ENCODE measurements at regions not wholly inside any gene's neighbourhood (a gene's known extent, or its start where the extent isn't known, plus 50 kb on each side); places are given as distances from the start of the nearest gene placed in this dataset.

DNA sequence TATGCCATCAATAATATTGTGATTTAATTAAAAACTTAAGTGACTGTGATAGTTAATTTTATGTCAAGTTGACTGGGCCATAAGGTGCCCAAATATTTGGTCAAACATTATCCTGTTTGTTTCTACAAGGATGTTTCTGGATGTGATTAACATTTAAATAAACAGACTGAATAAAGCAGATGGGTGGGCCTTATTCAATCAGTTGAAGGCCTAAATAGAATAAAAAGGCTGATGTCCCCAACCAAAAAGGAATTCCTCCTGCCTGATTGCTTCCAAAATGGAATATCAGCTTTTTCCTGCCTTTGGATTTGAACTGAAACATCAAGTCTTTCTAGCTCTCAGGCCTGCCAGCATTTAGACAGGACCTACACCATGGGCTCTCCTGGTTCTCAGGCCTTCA, 961.7 kb downstream of the NTRK3 start:
- Histone ChIP-seq H3K4me3 (no peak overlapping the region), H3K9me3 (peaks cover 32% of the 10 kb centered on the region), H3K4me1 (ENCODE audit: low read depth) (no peaks in the 10 kb centered on the region), H3K36me3 (ENCODE audit: low read depth) (no peaks in the 10 kb centered on the region)
- intact Hi-C loops (cut with DNase I, micrococcal nuclease): no loop called here
- no peak for DNase-seq
- TF ChIP-seq, protein P1, sequence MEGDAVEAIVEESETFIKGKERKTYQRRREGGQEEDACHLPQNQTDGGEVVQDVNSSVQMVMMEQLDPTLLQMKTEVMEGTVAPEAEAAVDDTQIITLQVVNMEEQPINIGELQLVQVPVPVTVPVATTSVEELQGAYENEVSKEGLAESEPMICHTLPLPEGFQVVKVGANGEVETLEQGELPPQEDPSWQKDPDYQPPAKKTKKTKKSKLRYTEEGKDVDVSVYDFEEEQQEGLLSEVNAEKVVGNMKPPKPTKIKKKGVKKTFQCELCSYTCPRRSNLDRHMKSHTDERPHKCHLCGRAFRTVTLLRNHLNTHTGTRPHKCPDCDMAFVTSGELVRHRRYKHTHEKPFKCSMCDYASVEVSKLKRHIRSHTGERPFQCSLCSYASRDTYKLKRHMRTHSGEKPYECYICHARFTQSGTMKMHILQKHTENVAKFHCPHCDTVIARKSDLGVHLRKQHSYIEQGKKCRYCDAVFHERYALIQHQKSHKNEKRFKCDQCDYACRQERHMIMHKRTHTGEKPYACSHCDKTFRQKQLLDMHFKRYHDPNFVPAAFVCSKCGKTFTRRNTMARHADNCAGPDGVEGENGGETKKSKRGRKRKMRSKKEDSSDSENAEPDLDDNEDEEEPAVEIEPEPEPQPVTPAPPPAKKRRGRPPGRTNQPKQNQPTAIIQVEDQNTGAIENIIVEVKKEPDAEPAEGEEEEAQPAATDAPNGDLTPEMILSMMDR (IDR thresholded peaks at IDR 0.05): no peak
- no peak for ATAC-seq

DNA sequence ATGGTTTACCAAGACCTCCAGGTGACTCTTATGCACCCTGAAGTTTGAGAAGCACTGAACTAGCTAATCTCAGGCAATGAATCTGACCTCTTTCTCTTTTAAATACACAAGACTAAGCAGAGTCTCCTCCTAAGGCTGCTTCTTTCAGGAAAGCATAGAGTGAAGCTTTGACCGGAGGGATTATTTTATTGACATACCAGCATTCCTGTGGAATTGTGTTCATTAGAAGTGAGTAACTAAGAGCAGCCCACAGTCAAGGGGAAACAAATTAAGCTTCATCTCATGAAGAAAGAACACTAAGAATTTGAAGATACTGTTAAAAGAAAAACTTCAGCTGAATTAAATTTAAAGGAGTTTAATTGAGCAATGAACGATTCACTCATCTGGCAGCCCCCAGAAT, 963.5 kb downstream of the NTRK3 start:
- no peaks in the 10 kb centered on the region for H3K4me1 ChIP-seq (ENCODE audit: low read depth)
- TF ChIP-seq, protein P1 (IDR thresholded peaks at IDR 0.05): no peak
- H3K9me3 ChIP-seq: peaks cover 26% of the 10 kb centered on the region
- H3K4me3 ChIP-seq: no peak overlapping the region
- ATAC-seq: no peak
- no peak for DNase-seq
- intact Hi-C loops (cut with DNase I, micrococcal nuclease): no loop called here
- H3K36me3 ChIP-seq (ENCODE audit: low read depth): no peaks in the 10 kb centered on the region

DNA sequence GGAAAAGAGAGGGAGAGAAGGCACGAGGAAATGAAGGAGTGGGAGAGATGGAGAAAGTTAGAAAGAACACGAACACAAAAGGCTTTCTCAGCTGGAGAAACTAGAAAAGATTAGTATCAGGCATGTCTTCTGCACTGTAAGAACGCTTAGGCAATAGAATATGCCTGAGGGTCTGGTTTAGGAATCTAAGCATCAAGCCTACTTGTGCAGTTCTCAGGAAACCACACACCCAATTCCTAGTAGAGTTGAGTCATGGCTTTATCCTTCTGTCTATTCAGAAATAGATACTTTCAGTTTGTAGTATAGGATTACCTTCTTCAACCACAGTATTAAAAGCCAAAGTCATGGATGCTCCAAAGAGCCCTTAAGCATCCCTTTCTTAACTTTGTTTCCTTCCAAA, 969.4 kb downstream of the NTRK3 start:
- no peak for ATAC-seq
- Histone ChIP-seq H3K4me3 (no peak overlapping the region), H3K4me1 (ENCODE audit: low read depth) (no peaks in the 10 kb centered on the region), H3K9me3 (peaks cover 36% of the 10 kb centered on the region), H3K36me3 (ENCODE audit: low read depth) (no peaks in the 10 kb centered on the region)
- TF ChIP-seq, protein P1 (IDR thresholded peaks at IDR 0.05): no peak
- DNase-seq: no peak
- intact Hi-C loops (cut with DNase I, micrococcal nuclease): no loop called here

DNA sequence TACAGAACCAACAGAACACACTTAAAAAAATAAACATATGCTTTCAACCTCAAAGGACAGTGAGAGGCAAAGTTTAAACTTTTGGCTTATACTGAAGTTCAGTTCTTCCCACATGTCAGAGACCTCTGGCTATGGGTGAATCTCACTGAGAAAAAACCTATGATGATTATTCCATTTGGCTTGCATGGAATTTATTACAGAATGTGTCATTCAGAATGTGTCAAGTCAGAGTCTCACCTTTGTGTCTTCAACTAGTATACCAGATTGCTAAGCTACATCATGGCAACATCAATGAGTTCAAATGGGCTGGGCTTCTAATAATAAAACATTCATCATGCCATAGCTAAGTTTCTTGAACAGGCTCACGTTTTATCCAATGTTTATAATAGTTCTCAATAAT, 987.0 kb downstream of the NTRK3 start:
- no peaks in the 10 kb centered on the region for H3K36me3 ChIP-seq (ENCODE audit: low read depth)
- intact Hi-C loops (cut with DNase I, micrococcal nuclease): no loop called here
- H3K4me1 ChIP-seq (ENCODE audit: low read depth): no peaks in the 10 kb centered on the region
- ATAC-seq: no peak
- TF ChIP-seq, protein P1 (IDR thresholded peaks at IDR 0.05): no peak
- H3K4me3 ChIP-seq: no peak overlapping the region
- DNase-seq: no peak
- peaks cover 35% of the 10 kb centered on the region for H3K9me3 ChIP-seq

DNA sequence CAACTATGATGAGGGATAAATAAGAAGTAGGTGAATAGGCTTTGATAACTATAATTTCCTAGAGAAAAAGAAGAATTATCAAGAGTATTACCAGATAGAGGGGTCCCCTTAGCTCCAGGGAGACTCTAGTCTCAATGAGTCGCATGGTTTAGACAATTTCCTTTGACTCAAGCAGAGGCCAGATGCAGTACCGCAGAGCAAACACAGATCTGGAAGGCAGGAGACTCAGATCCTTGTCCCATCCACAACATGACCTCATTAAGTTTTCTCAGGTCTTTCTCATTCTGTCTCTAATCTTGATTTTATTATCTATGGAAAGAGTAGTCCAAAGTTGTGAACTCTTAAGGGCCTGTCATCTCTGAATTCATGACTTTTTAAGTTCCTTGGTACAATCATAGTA, 987.9 kb downstream of the NTRK3 start:
- ATAC-seq (no peak), DNase-seq (no peak)
- H3K9me3 ChIP-seq: peaks cover 32% of the 10 kb centered on the region
- intact Hi-C loops (cut with DNase I, micrococcal nuclease): no loop called here
- no peaks in the 10 kb centered on the region for H3K36me3 ChIP-seq (ENCODE audit: low read depth)
- TF ChIP-seq, protein P1 (IDR thresholded peaks at IDR 0.05): no peak
- no peak overlapping the region for H3K4me3 ChIP-seq
- H3K4me1 ChIP-seq (ENCODE audit: low read depth): no peaks in the 10 kb centered on the region

DNA sequence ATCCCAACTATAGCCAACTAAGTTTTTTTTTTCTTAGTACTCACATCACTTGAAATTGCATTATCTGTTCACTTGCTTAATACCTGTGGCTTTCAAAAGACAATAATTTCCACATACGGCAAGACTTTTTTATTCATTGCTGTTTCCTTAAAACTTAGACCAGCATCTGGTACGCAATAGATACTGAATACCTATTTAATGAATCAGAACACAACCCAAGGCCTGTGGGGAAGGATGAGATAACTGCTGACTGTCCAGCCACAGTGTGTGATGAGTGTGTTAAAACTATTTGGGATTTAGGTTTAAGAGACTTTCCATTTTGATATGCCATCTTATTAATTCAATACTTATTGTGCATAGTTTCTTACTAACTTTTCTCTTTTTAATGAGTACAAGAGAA, 988.7 kb downstream of the NTRK3 start:
- intact Hi-C loops (cut with DNase I, micrococcal nuclease): no loop called here

More for the DNA sequence above, 988.7 kb downstream of the NTRK3 start:
- Histone ChIP-seq H3K4me3 (no peak overlapping the region), H3K9me3 (peaks cover 27% of the 10 kb centered on the region), H3K36me3 (ENCODE audit: low read depth) (no peaks in the 10 kb centered on the region), H3K4me1 (ENCODE audit: low read depth) (no peaks in the 10 kb centered on the region)
- TF ChIP-seq, protein P1 (IDR thresholded peaks at IDR 0.05): no peak
- DNase-seq: no peak
- ATAC-seq: no peak

Data from mucosa of descending colon (tissue), 3 donors.